Prostate gland (tissue), 2 donors: ENCODE measurements at regions not wholly inside any gene's neighbourhood (a gene's known extent, or its start where the extent isn't known, plus 50 kb on each side); places are given as distances from the start of the nearest gene placed in this dataset.

Source experiments
- DNase-seq: peaks from one replicate; pipeline ENCODE4 v3.0.0-alpha.2; 2019; ENCODE audit warnings: low spot score
- H3K27ac ChIP-seq, 2 donors: fragments of 200-600 bp; sonication (generic); 2 replicates each; pipeline ENCODE4 v1.5.1; 2017 to 2019
- H3K27me3 ChIP-seq: fragments of 200-600 bp; sonication (generic); replicated peaks from 2 replicates; pipeline ENCODE4 v1.5.1; 2019; ENCODE audit not compliant: insufficient read depth
- H3K36me3 ChIP-seq, 2 donors: fragments of 200-600 bp; sonication (generic); 1 replicate in 1 of 2; 2 replicates in 1 of 2; pipeline versions ENCODE4 v1.5.1 to v1.8.1; 2017 to 2019
- H3K4me1 ChIP-seq: fragments of 200-600 bp; sonication (generic); replicated peaks from 2 replicates; pipeline ENCODE4 v1.5.1; 2019
- H3K4me3 ChIP-seq, 2 donors: fragments of 200-600 bp; sonication (generic); 2 replicates each; pipeline ENCODE4 v1.5.1; 2017 to 2019
- H3K9me3 ChIP-seq: fragments of 200-600 bp; sonication (generic); 2 replicates; pipeline ENCODE4 v1.5.1; 2017
- CTCF ChIP-seq, 4 experiments: fragments of 200-600 bp in 2 of 4; fragments of 450-650 bp in 2 of 4; sonication (generic) in 2 of 4; IDR thresholded peaks; 1 replicate in 3 of 4; 2 replicates in 1 of 4; pipeline ENCODE4 v1.5.1; 2016 to 2019; ENCODE audit warnings: antibody characterized with exemption in 4 of 4, mild to moderate bottlenecking in 2 of 4, moderate library complexity in 2 of 4
- POLR2A ChIP-seq: fragments of 450-650 bp; IDR thresholded peaks from one replicate; pipeline ENCODE4 v1.6.1; 2016; ENCODE audit warnings: antibody characterized with exemption, mild to moderate bottlenecking
- POLR2AphosphoS5 ChIP-seq: sonication (generic); formaldehyde crosslinking; IDR thresholded peaks from one replicate; pipeline ENCODE4 v1.6.1; 2017; ENCODE audit warnings: antibody characterized with exemption
- WGBS: methylation state at CpG from one replicate; pipeline ENCODE4 v1.1.5; 2018; 5-methylcytosine and 5-hydroxymethylcytosine counted together
- intact Hi-C: fragments of 100-400 bp; cut with DNase I; formaldehyde crosslinking; loops from one replicate; pipeline ENCODE4 v1.14.2; 2022

DNA sequence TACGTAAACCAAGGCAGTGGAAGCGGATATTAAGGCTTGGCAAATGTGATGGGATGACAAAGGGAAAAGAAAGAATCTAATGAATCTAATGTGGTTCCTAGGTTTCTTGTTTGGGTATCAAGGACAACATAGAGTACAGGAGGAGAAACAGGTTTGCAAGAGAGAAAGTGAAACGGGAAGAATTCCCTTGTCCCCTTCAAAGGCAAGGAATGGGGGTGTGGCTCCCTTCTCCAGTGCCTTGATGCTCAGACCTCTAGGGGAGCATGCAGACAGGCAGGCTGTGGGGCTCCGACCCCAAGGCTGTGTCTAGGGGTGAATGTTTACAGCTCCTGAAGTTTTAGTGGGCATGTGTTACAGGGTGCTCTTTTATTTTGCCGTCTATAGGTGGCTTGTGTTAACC is 317.5 kb upstream of the HSF2 start:
- H3K4me3 ChIP-seq: no peak overlapping the region
- no peak for TF ChIP-seq POLR2AphosphoS5
- no peak for TF ChIP-seq POLR2A
- TF ChIP-seq CTCF (IDR thresholded peaks at IDR 0.05): no peak
- 81% methylated on average over 5 of the region's 5 CpGs for WGBS
- no peaks in the 10 kb centered on the region for H3K36me3 ChIP-seq
- H3K27me3 ChIP-seq: no peaks in the 10 kb centered on the region
- H3K27ac ChIP-seq: no peak overlapping the region
- no peaks in the 10 kb centered on the region for H3K4me1 ChIP-seq
- DNase-seq: no peak
- intact Hi-C loops: no loop called here
- H3K9me3 ChIP-seq: no peaks in the 10 kb centered on the region

- no peaks in the 10 kb centered on the region for H3K36me3 ChIP-seq
- WGBS: 94% methylated on average over 13 of the region's 13 CpGs
- H3K27me3 ChIP-seq: no peaks in the 10 kb centered on the region
- DNase-seq: no peak
- no peak for TF ChIP-seq POLR2A
- no peak for TF ChIP-seq POLR2AphosphoS5
- no peak for TF ChIP-seq CTCF (IDR thresholded peaks at IDR 0.05)
- intact Hi-C loops: no loop called here
- no peaks in the 10 kb centered on the region for H3K9me3 ChIP-seq
- H3K27ac ChIP-seq: no peak overlapping the region
- H3K4me3 ChIP-seq: no peak overlapping the region
- no peaks in the 10 kb centered on the region for H3K4me1 ChIP-seq
Measured at GRCh38 chr6:122082370-122082769, 317.1 kb upstream of the HSF2 start.

- H3K9me3 ChIP-seq: no peaks in the 10 kb centered on the region
- no peaks in the 10 kb centered on the region for H3K36me3 ChIP-seq
- DNase-seq: no peak
- intact Hi-C loops: no loop called here
- H3K27me3 ChIP-seq: no peaks in the 10 kb centered on the region
- no peak overlapping the region for H3K27ac ChIP-seq
- H3K4me3 ChIP-seq: no peak overlapping the region
- no peaks in the 10 kb centered on the region for H3K4me1 ChIP-seq
- TF ChIP-seq POLR2A (no peak), POLR2AphosphoS5 (no peak), CTCF (IDR thresholded peaks at IDR 0.05) (no peak)
- WGBS: 94% methylated on average over 1 of the region's 1 CpG
Measured at GRCh38 chr6:122092366-122092765, 307.1 kb upstream of the HSF2 start.

DNA sequence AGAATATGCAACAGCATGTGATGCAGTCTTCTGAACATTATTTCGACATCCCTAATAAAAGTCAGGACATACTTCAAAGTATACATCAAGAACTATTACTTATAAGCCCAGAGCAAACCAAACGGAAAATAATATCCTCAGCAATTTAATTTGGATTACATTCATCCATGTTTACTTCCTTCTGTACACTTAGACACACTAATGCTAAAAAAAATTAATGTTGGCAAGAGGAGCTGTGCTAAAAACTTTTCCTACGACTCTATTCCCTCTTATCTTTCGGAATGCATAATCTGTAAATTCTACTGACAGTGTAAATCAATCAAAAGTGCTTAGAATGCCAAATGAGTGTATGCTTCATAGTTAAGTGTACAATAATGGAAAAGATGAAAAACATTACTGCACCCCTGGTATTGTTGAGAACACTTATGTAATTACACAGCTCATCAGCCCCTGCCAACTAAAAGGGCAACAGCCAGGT is 301.2 kb upstream of the HSF2 start:
- Histone ChIP-seq H3K4me3 (no peak overlapping the region), H3K36me3 (no peaks in the 10 kb centered on the region), H3K4me1 (no peaks in the 10 kb centered on the region), H3K27ac (no peak overlapping the region), H3K9me3 (no peaks in the 10 kb centered on the region), H3K27me3 (no peaks in the 10 kb centered on the region)
- no peak for DNase-seq
- 8% methylated on average over 4 of the region's 4 CpGs for WGBS
- intact Hi-C loops: no loop called here
- TF ChIP-seq POLR2AphosphoS5 (no peak), CTCF (IDR thresholded peaks at IDR 0.05) (no peak), POLR2A (no peak)

GRCh38 chr6:122102026-122102425 is 297.4 kb upstream of the HSF2 start:
- intact Hi-C loops: no loop called here
- Histone ChIP-seq H3K4me1 (no peaks in the 10 kb centered on the region), H3K27ac (no peak overlapping the region), H3K4me3 (no peak overlapping the region), H3K9me3 (no peaks in the 10 kb centered on the region), H3K36me3 (no peaks in the 10 kb centered on the region), H3K27me3 (no peaks in the 10 kb centered on the region)
- WGBS: 93% methylated on average over 3 of the region's 3 CpGs
- no peak for DNase-seq
- TF ChIP-seq CTCF (IDR thresholded peaks at IDR 0.05) (no peak), POLR2A (no peak), POLR2AphosphoS5 (no peak)
